ENCODE measurements at regions not wholly inside any gene's neighbourhood (a gene's known extent, or its start where the extent isn't known, plus 50 kb on each side); places are given as distances from the start of the nearest gene placed in this dataset.
A peak's percentile ranks its signal among the peaks of the same experiment; 100 is the strongest.

DNA sequence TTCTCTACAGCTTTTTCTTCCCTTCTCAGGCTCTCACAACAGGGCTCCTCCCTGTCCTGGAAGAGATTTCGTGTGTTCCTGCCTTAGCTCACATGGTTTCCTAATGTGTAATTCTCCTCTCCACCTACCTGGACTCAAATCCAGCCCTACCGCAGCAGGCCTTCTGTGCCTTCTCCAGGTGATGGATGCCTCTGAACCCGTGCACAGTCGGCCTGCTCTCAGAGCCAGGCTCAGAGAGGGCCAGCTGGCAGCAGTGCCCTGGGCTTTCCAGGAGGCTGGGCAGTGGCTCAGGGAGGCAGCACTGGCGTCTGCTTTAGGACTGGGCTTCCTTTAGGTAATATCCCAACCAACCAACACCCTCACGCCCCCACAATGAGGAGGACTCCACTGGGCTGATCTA lies 123.2 kb upstream of the TMC3 start:
- no peak for DNase-seq (ENCODE audit: low read depth in 4 of 4, low spot score in 3 of 4)

DNA sequence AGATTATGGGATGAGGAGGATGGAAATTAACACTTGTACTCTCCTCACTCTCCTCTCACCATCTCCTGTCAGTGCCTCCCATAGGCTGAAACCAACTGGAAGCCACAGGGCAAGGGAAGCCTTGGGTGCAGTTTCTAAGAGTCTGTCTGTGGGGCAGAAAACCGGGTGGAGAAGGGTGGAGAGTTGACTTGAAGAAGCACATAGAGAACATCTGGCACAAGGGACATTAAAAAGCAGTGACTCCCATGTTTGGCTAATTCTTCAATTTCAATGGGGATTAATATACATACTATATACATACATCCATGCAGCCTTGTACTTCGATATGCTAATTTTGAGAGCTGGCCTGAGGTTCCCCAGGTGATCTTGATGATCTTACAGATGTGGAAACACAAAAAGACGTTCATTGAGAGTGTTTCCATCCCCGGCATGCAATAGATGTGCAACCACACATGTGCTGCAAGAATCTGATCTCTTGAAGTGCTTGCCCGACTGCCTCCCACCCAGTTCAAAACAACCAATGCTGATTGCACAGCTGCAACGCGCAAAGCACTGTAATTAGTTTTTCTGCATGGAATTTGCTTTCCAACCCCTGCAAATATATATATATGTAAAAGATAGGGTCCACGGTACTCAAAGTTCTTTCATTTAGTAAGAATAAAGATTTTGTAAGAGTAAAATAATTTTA lies 121.9 kb upstream of the TMC3 start:
- DNase-seq (ENCODE audit: low read depth in 4 of 4, low spot score in 3 of 4), result no peak

DNA sequence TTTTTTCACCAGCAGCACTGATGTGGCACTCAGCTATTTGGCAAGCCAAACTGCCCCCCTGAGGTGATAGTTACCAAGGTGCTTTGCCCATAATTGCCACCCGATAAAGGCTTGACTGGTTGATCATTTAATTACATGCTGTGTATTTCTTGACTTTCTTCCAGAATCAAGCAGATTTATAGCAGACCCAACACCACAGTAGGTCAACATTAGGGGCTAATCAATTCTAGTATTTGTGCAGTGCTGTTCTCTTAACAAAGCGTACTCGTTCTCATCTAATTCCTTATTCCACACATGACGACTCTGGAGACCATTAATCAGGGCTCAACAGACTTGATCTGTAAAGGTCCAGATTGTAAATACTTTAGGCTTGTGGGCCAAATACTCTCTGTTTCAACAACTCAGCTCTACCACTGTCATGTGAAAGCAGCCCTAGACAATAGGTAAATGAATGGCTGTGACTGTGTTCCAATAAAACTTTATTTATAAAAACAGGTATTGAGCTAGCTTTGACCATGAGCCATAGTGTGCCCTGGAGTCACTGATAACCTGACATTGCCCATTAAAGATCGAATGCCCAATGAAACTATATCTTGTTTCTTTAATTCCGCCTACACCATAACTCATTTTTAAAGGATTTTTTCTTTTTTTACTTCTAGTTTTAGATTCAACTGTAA lies 119.1 kb upstream of the TMC3 start:
- no peak for DNase-seq (ENCODE audit: low read depth in 4 of 4, low spot score in 3 of 4)

DNA sequence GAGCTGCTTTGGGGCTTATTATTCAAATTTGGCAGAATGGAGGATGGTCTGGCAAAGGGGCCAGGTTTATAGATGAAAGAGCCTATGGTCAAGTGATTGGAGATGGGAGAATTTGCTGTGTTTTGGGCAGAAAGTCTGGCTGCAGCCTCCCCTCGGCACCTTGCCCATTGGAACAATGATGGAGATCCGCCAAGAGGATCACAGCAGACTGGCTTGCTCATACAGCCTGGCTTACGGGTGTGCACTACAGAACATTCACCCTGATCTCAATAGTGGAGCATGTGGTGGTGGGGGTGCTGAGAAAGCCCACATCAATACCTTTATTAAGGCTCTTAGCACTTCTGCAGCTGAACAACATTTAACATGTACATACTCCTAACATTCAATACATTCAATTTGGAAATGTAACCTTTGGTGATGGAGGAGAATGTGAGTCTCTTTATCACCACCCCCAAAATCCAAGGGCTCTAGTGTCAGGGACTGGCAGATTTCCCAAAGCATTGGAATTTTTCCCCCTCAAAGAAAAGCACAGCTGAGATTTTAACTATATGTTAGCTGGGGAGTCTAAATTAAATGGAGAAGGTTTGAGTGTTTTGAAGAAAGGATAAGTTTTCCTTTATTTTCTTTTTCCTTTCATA lies 118.4 kb upstream of the TMC3 start:
- no peak for DNase-seq (ENCODE audit: low read depth in 4 of 4, low spot score in 3 of 4)

DNA sequence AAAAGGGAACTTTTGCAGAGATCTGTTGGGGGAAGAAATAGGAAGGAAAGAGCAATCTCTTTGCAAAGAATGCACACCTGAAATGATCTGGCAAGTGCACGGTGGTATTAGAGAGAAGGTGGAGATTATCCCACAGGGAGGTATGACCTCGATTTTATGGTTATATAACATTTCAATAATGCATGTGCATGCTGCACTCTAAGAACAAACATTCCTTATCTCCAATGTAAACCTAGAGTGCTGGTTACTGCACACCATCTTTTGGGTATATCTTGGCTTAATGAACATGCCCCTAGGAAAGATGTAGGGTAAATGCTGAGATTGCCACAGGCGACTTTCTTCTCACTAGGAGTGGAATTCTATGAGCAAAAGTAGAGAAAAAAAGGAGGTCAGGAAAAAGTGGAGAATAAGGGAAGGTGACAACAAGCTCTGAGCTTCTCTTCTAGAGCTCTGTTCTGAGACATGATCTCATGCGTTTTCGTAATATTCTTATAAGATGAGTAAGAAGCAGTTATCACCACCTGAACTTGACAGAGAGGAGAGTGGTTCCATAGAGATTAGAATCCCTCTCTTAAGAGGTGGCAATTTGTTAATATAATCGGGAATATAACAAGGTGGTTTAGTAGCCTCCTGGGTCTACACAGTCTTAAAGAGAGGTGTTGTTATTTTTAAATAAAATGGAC lies 117.5 kb upstream of the TMC3 start:
- DNase-seq (ENCODE audit: low read depth in 4 of 4, low spot score in 3 of 4), result no peak

- no peak for DNase-seq (ENCODE audit: low read depth in 4 of 4, low spot score in 3 of 4)
Measured at GRCh38 chr15:81485806-81486205, 111.8 kb upstream of the TMC3 start.

- no peak for DNase-seq (ENCODE audit: low read depth in 4 of 4, low spot score in 3 of 4)
Measured at GRCh38 chr15:81484086-81484955, 110.3 kb upstream of the TMC3 start.

DNA sequence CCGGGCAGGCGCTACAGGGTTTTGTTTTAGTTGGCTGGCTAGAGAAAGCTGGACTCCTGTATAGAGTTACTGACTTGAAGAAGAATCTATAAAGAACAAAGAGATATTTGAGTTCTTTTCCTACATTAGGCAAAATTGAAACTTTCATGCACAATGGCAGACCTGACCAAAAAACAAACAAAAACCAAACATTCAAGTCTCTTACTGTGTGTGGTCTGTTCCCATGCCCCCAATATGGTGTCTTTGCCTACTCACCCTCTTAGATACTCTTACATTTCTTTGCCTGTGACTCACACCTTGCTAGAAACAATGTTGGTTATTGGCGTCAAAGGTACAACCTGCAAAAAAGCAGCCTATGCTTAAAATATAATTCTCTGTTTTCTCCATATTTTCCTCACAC lies 109.5 kb upstream of the TMC3 start:
- DNase-seq (ENCODE audit: low read depth in 4 of 4, low spot score in 3 of 4), result no peak

- no peak for DNase-seq (ENCODE audit: low read depth in 4 of 4, low spot score in 3 of 4)
Measured at GRCh38 chr15:81481346-81481745, 107.3 kb upstream of the TMC3 start.

- peak; percentile 47 to 63 (median 54) for DNase-seq (ENCODE audit: low read depth in 4 of 4, low spot score in 3 of 4)
Measured at GRCh38 chr15:81480645-81481053, 106.6 kb upstream of the TMC3 start.

DNA sequence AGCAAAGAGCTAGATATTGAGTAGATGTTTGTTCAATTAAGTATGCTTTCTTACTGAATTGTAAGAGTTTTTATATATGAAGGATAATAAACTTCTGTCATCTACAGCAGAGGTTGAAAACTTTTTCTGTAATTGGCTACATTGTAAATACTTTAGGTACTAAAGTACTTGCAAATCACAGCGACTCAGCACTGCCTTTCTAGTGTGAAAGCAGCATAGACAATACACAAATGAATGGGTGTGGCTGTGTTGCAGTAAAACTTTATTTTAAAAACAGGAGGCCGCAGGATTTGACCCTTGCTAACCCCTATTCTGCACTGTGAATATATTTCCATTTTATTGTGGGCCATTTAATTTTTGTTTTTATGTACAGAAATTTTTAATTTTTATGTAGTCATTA lies 104.3 kb upstream of the TMC3 start:
- no peak for DNase-seq (ENCODE audit: low read depth in 4 of 4, low spot score in 3 of 4)

GRCh38 chr15:81475926-81476325 lies 101.9 kb upstream of the TMC3 start:
- no peak for DNase-seq (ENCODE audit: low read depth in 4 of 4, low spot score in 3 of 4)

- no peak for DNase-seq (ENCODE audit: low read depth in 4 of 4, low spot score in 3 of 4)
Measured at GRCh38 chr15:81475471-81475870, 101.5 kb upstream of the TMC3 start.

DNA sequence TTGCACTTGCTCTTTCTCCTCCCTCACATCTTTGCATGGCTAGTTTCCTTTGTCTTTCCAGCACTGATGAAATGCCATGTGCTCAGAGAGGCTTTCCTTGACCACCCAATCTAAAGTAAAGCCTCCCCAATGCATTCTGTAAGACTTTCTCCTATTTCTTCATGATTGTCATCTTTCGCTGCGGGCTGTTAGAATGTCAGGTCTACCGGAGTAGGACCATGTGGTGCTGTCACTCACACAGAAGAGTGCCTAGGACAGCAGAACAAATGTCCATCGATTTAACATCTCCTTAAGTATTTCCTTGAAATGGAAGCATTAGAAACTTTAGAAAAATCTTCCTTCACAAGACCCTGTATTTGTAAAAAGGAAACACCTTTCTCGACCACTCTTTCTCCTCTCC lies 99.9 kb upstream of the TMC3 start:
- DNase-seq (ENCODE audit: low read depth in 4 of 4, low spot score in 3 of 4), result no peak

DNA sequence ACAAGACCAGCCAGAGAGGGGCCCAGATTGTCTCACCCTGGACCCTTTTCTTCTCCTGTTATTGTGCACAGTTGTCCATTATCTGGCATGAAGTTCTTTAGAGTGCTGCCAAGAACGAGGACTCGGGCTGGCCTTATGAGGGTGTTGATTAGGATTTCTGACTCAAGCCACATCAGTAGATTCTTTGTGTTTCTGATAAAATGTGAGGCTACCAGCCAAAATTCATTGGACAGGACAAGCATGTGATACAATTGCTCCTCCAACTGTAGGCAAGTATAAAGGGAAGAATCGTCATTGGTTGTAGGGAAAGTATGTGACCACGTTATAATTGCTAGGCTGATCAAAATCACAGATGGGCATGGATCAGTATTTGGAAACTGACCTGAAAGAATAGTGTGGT lies 99.2 kb upstream of the TMC3 start:
- DNase-seq (ENCODE audit: low read depth in 4 of 4, low spot score in 3 of 4), result no peak

GRCh38 chr15:81471151-81471550 lies 97.1 kb upstream of the TMC3 start:
- DNase-seq (ENCODE audit: low read depth in 4 of 4, low spot score in 3 of 4), result no peak

DNA sequence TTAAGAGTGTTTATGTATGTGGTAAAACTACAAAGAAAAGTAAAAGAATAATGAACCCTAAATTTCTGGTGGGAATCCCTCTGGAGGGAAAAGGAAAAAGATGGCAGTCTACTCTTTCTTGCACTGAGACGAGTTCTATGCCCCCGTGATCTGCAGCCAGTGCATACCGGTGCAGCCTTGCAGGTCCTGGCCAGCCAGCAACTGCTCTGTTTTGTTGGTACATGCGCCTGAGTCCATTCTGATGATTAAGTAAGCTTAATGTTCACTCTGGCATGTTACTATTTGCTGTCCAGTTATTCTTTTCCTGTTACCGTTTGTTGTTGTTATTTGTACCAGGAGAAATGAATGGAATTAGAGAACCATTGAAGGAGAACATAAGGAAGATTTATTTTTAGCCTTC lies 95.1 kb upstream of the TMC3 start:
- DNase-seq (ENCODE audit: low read depth in 4 of 4, low spot score in 3 of 4), result no peak

GRCh38 chr15:81466741-81467140 lies 92.7 kb upstream of the TMC3 start:
- DNase-seq (ENCODE audit: low read depth in 4 of 4, low spot score in 3 of 4), result no peak

DNA sequence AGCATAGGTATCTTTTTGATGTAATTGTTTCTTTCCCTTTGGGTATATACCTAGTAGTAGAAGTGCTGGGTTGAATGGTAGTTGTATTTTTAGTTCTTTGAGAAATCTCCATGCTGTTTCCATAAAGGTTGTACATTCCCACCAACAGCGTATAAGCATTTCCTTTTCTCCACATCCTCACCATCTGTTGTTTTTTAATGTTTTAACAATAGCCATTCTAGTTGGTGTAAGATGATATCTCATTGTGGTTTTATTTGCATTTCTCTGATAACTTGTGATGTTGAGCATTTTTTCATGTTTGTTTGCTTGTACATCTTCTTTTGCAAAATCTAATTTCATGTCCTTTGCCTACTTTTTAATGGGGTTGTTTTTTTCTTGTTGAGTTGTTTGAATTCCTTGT lies 80.0 kb upstream of the TMC3 start:
- no peak for DNase-seq (ENCODE audit: low read depth in 4 of 4, low spot score in 3 of 4)

- no peak for DNase-seq (ENCODE audit: low read depth in 4 of 4, low spot score in 3 of 4)
Measured at GRCh38 chr15:81450721-81451120, 76.7 kb upstream of the TMC3 start.
